Stimulated activated CD4-positive, alpha-beta T cell treated with anti-CD3 and anti-CD28 coated beads, Interleukin-12 subunit alpha, Interleukin-12 subunit beta, amount 100 ng/mL, for 48 hours (primary cell): ENCODE measurements at regions not wholly inside any gene's neighbourhood (a gene's known extent, or its start where the extent isn't known, plus 50 kb on each side); places are given as distances from the start of the nearest gene placed in this dataset.

ENCODE experiments used
- DNase-seq, 3 donors: peaks; one replicate each; pipeline ENCODE4 v3.0.0-alpha.2; 2020; ENCODE audit warnings: low read depth in 2 of 3, low spot score in 1 of 3

DNA sequence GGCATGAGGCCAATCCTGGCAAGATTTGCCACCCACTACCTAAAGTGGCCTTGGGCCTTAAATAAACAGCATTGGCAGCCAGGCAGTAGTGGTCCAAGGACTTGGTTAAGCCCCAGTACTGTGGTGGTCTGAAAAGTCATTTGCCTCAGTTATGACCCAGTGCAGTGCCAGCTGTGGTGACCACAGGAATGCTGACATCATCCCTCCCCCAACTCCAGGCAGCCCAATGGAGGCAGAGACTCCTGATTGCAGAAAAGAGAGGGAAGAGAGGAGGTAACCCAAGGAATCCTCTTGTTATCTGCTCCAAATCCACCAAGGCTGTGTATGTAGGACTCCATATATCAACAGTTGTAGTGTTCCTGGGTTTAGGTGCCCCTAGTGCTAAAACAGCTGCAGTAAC lies 883.6 kb downstream of the SQOR start:
- no peak for DNase-seq

DNA sequence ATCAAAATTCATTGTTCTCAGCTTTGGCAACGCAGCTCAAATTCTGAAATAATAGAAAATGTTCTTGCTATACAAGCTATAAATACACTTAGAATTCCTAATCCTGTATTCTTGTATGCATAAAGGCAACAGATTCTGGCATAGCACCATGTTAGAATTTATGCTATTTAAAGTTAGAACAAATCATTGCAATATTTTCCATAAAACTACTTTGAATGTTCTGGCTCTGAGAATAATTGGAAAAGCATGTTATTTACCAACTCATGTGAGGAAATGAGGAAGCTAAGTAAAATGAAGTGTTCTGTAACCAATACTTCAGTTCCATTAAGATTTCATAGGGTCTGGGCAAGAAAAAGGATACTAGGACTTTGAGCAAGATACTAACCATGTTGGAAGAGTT lies 888.9 kb downstream of the SQOR start:
- no peak for DNase-seq

DNA sequence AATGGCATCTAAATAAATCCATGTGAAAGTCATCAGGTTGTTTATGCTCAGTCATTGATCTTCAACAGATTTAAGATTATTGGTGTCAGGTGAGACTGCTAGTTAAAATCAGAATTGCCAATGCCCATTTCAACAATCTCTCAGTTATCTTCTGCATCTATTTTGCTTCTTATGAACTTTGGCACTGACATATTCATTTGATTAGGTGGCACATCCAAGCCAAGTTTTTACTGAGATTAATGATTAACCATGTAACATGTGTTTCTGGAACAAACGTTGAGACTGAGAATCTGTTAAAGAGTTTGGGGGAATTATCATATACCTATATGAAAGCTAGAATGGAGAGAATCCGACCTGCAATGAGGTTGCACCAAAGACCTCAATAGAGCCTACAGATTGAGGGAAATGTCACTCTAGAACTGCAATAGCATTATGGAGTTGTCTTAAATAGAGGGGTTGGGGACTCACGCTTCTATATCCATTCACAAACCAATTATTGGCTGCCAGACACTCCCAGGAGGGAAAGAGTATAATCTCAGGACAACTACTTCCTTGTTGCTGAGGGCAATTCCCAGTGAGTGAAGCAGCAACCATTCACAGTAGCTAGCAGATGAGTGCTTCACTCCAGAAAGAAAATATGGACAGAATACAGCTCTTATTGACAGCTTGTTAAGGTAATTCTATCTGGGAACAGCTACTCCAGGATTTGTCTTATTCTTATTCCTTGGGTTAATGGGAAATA lies 891.3 kb downstream of the SQOR start:
- no peak for DNase-seq

DNA sequence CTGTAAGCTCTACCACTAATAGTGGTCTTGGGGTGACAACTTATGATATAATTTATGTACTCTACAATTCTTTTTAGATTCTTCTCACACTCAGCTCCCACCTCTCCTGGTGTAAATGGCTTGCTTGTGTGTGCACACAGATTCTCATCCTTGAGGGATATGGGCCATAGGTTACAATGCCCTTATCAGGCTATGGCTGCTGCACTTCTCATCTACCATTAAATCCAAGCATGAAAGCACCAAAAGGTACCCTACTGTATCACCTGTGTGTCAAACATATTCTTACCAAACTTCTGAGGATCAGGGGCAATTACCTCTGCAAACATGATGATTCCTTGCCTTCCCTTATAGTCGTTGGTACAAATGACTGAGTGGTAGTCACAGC lies 891.9 kb downstream of the SQOR start:
- DNase-seq = no peak

DNA sequence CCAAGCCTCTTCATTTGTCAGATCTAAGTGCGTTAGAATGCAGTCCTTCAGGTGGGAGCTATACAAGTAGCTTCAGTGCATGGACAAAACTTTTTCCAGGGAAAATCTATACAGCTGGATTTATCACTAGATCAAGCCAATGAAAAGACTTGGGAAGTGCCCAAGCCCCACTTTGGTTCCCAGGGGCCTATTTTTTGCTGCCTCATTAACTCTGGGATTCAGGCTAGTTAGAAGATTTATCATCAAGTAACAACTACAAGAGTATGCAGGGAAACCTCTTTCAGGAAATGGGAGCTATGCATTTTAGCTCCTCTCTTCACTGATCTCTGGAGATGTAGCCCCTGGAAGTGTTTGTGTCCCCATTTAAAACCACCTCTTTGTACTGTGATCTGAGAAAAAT lies 908.8 kb downstream of the SQOR start:
- DNase-seq = no peak

DNA sequence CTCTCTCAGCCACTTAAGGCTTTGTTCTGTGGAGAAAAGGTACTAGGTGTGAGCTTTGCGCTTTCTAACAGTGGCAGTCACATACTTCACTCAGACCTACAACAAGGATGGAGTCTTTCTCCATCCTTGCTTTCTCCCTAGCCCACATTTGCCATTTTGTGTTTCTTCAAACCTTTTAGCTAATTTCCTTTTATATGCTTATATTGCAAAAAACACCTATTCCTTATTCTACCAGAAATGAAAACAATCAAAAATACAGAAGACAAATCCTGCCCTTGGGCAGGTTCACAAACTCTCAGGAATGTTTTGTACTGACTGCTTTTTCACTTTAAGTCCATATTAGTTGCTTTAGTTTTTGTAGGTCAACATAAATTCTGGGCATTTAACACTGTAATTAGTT lies 914.2 kb downstream of the SQOR start:
- DNase-seq = no peak

DNA sequence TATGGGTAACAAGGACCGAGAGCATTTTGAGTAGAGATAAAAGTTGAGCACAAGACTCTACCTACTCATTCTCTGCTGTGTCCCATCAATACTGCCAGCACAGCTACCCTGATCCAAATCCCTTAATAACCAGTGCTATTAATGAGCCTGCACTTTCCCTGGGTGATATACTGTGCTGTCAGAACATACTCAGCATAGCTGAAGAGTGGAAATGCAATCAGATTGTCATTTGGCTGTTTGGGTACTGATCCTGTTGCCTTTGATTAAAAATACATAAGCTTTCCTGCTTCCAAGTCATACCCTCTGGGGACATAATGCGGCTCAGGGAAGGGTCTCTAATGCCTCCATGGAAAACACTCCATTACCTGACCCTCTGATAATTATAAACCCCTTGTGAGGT lies 917.5 kb downstream of the SQOR start:
- no peak for DNase-seq

DNA sequence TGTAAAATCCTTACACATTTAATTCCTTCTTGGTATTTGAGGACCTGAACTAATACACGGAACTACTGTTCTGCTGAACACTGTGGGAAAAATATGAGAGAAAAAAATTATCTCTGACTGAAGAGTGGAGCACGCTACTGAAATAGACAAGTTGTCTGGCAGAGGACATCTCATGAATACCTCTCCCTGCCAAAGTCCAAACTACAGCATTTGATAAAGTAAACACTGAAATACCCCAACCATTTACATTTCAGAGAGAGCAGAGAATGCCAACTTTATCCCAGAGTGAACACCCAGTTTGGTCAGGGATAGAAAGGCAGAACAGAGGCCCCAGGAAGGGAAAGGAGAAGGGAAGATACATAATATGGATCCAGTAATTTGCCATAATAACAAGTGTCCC lies 920.7 kb downstream of the SQOR start:
- DNase-seq = no peak

DNA sequence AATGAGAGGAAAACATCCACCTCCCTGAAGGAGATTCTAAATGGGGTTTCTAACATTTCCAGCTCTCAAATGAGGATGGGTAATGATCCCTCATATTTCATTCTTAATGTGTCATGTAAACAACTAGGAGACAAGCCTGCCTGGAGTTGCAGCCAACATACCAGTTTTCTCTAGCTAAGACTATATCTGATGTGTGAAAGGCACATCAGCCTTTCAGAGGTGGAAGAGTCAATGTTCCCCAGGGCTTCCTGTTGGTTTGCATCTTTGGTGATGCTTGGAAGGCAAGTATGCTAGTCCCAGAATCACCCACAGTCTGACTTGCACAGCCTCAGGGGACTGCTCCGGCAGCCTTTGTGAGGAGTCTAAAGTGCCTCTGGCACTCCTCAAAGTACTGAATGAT lies 921.2 kb downstream of the SQOR start:
- no peak for DNase-seq

DNA sequence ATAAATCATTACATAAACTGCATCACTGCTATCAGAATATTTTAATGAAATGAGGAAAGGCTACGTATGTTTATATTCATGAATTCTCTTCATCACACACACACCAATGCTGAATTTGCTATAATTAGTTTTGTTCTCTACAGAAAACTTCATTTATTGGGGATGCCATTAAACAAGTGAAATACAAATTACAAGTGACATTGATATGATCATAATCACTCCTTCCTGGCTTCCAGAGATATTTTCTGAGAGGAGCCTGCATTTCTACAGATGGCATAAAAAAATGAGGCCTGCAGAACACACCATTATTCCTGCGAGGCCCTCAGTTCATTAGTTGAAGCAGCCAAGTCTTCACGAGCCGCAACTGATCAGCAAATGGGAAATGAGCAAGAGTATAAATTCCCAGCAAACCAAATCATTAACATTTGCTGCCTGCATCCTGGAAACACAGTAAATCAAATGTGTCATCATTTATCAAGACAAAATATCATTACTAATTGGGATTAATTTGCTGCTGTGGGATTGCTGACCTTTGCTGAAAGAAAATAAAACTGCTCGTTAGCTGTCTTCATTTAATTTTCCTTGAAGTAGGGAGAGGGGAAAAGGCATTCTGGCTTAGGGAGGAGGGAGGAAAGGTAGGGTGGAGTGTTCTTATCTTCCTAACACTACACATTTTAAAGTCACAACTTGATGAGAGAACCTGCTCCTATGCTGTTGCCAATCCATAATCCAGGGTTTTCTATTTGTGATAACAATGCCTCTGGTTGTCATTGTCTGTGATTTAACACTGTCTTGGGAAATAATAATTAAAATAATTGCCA lies 921.9 kb downstream of the SQOR start:
- DNase-seq = no peak

DNA sequence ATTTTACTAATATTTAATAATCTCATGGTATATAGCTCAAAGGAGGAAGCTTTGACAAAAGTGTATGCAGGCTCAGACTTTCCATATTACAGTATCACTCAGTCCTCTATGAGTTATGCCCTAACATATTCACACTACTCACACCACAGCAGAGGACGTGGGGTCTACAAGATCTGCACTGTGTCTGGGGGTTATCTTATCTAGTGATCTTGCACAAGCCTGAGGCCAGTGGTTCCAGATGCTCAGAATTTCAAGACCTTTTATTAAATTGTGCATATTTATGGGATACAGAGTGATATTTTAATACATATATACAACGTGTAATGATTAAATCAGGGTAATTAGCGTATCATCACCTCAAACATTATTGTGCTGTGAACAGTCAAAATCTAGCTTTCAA lies 933.1 kb downstream of the SQOR start:
- no peak for DNase-seq

DNA sequence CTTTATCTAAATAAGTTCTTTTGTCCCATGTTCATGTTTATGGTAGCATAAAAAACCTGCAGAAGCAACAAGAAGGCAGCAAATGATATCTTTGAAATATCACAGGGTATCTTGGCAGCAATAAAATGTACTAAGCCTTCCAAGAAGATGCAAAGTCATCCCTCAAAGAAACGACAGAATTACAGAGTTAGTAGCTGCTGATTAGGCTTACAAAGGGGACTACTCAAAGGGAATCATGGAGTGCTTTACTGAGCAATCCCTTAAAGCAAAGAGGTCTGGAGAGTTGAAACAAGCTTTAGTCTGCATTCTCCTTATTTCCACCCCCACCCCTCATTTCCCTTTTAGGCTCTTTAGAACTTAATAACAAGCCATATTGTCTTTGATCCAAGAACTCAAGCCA lies 935.0 kb downstream of the SQOR start:
- DNase-seq = no peak

DNA sequence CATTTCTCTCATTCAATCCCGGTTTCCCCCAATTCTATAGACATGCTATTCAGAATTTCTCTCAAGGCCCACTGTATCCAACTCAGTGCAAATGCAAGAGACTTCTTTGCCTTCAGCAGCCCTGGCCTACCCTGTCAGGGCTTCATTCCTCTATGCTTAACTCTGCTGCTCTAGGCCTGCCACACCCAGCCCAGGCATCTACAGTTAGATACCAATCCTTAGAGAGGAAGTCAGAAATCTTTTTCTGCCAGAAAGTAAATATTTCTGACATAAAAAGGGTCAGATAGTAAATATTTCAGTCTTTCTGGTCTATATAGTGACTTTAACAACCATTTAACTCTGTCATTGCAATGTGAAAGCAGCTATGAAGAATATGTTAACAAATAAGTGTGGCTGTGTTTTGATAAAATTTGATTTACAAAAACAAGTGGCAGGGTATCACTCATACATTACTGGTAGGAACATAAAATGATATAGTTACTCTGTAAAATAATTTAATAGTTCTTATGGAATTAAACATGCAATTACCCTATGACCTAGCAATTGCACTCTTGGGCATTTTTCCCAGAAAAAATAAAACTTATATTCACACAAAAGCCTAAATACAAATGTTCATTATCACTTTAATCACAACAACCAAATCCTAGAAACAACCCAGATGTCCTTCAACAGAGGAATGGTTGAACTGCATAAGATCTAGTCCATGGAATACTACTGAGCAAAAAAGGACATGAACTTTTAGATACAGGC lies 942.0 kb downstream of the SQOR start:
- DNase-seq = no peak

DNA sequence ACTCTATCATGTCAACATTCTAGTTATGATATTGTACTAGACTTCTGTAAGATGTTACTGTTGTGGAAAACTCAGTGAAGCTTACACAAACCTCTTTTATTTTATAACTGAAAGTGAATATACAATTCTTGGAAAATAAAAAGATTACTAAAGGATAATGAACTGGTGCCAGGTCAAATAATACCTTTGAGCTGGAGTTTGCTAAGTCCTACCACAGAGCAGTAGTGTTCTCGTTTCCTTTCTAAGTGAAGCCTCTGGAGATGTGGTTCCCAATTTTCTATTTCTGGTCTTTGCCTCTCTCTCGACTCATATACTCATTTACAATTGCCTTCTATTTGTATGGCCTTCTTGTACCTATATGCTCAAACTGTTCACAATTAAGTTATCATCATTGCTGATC lies 942.9 kb downstream of the SQOR start:
- DNase-seq = no peak

DNA sequence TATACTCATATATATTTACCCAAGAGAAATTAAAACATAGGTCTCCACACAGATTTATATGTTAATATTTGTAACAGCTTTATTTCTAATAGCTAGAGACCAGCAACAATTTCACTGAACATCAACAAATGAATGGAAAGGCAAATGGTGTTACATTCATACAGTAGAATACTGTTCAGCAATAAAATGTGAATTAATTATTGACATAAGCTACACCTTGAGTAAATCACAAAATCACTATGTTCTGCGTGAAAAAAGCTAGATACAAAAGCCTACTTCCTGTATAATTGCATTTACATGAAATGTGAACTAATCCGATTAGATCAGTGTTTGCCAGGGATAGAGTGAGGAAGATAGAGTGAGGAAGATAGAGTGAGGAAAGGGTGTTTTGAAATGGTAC lies 945.7 kb downstream of the SQOR start:
- no peak for DNase-seq

DNA sequence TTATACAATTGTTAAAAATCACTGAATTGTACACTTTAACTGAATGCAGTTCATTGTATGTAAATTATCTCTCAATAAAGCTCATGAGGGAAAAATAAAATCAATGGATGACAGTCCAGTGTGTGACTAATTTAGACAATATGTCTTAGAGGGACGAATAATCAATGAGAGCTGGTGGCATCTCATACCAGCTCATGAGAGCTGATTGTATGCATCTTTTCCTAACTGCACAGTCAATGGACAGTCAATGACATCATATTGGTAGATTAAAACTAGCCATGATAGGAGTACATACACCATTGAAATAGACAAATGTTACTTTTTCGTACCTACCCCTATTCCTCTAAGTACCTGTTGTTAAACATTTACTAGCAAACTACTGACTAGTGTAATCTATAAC lies 946.1 kb downstream of the SQOR start:
- DNase-seq = no peak

DNA sequence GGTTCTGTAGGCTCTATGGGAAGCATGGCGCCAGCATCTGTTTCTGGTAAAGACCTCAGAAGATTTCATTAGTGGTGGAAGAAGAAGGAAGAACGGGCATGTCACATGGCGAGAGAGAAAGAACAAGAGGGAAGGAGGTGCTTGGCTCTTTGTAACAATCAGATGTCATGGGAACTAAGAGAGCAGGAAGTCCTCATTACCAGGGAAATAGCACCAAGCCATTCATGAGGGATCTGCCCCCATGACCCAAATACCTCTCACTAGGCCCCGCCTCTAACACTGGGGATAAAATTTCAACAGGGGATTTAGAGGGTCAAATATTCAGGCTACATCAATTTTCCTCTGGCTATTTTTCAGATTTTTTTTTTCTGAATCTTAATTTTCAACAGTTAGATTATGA lies 954.3 kb downstream of the SQOR start:
- DNase-seq = no peak

DNA sequence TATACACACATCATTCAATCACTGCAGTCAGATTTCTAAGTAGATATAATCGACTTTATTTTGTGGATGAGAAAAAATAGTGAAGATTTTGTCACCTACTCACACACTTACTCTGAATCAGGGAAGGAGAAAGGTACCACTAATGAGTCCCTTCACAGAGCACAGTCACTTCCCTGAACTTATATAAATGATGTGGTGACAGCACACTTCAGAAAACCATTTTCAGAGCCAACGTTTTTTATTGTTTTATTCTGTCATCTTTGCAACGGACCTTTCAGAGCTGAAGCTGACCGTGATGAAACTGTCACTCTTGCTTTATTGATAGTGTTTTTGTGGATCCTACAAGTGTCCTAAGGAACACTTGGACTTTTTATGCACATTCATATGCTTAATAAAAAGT lies 956.6 kb downstream of the SQOR start:
- DNase-seq = no peak

DNA sequence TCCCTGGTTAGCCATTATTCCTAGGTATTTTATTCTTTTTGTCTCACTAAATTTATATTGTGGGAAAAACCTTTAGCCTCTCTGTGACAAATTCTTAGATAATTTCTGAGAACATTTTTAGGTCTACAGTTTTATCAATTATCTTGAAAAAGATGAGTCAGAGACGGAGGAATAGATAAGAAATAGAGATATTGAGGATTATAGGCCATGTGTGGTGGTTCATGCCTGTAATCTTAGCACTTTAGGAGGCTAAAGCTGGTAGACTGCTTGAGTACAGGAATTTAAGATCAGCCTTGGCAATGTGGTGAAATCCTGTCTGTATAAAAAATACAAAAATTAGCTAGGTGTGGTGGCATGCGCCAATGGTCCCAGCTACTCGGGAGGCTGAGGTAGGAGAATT lies 960.2 kb downstream of the SQOR start:
- no peak for DNase-seq

DNA sequence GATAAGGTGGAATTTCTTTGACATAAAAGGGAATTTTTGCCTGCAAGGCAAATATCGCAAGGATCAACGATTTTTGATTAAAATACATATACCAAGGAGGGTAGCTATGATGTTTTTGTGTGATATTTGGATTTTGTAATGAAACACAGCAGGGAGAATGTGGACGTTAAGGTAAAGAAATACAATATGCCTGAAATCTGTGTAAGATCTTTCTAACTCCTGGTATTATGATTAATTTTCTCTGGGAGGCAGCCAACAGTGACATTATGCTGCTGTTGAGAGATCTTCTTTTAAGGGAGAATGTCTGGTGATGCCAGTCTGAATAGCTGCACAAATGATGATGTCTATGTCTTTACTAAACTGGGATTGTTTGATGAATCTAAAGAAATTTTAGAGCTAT lies 972.2 kb downstream of the SQOR start:
- no peak for DNase-seq

DNA sequence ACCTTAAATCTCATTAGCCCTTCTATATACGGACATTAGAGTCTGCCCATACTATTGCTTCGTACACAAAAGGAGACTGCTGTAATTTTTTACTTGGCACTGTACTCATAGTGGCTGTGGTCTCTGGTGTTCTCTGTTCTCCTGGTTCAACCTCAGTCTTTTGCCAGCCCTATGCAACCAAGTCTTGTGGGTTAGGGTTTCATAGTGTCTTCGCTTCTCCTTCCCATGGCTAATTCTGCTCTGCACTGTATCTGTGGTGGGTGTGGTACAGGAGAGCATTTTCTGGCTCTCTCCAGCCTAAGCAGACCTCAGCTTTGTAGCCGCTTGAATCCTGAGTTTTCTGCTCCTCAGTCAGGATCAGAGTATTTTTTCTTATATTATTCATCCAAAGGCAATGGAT lies 981.2 kb downstream of the SQOR start:
- DNase-seq = no peak

DNA sequence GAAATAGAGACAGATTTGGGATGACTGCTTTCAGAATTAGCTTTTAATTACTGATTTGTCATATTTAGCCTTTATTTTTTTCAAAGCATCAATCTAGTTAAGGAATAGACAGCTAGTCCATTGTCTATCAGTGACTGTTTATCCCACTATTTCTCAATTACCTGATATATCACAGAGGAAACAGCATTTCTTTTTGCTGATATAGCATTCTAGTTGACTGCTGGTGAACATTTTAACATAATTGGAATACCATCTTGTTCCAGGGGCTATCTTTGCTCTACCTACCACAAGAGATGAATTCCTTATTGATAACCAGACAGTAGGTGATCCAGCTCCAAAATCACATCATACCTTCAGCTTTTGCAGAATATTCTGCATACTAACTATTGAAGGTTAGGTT lies 982.7 kb downstream of the SQOR start:
- DNase-seq = no peak
